NB4 (cell line): ENCODE measurements at regions not wholly inside any gene's neighbourhood (a gene's known extent, or its start where the extent isn't known, plus 50 kb on each side); places are given as distances from the start of the nearest gene placed in this dataset.
"Not testable (repeated sequence)": the region's sequence is repeated elsewhere in the genome, so short reads cannot be mapped to it uniquely, and the experiment has no call there.

Experiments used
- TF ChIP-seq, protein P1 (sequence below): IDR thresholded peaks from 2 replicates; pipeline ENCODE4 v1.6.1; 2011; ENCODE audit warnings: low read depth, low read length
- TF ChIP-seq, protein P2 (sequence below): IDR thresholded peaks from one replicate; pipeline ENCODE4 v1.5.1; 2012; ENCODE audit warnings: low read depth, low read length

DNA sequence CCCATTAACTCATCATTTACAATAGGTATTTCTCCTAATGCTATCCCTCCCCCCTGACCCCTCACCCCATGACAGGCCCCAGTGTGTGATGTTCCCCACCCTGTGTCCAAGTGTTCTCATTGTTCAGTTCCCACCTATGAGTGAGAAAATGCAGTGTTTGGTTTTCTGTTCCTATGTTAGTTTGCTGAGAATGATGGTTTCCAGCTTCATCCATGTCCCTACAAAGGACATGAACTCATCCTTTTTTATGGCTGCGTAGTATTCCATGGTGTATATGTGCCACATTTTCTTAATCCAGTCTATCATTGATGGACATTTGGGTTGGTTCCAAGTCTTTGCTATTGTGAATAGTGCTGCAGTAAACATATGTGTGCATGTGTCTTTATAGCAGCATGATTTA lies 378.3 kb downstream of the HLX start:
- TF ChIP-seq, protein P1, sequence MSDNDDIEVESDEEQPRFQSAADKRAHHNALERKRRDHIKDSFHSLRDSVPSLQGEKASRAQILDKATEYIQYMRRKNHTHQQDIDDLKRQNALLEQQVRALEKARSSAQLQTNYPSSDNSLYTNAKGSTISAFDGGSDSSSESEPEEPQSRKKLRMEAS, result not testable (repeated sequence)
- TF ChIP-seq, protein P2, sequence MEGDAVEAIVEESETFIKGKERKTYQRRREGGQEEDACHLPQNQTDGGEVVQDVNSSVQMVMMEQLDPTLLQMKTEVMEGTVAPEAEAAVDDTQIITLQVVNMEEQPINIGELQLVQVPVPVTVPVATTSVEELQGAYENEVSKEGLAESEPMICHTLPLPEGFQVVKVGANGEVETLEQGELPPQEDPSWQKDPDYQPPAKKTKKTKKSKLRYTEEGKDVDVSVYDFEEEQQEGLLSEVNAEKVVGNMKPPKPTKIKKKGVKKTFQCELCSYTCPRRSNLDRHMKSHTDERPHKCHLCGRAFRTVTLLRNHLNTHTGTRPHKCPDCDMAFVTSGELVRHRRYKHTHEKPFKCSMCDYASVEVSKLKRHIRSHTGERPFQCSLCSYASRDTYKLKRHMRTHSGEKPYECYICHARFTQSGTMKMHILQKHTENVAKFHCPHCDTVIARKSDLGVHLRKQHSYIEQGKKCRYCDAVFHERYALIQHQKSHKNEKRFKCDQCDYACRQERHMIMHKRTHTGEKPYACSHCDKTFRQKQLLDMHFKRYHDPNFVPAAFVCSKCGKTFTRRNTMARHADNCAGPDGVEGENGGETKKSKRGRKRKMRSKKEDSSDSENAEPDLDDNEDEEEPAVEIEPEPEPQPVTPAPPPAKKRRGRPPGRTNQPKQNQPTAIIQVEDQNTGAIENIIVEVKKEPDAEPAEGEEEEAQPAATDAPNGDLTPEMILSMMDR, result not testable (repeated sequence)
